SK-N-SH (cell line): ENCODE measurements at regions not wholly inside any gene's neighbourhood (a gene's known extent, or its start where the extent isn't known, plus 50 kb on each side); places are given as distances from the start of the nearest gene placed in this dataset.

Experiments used
- CTCF ChIA-PET: fragments of 300-600, 350-600 bp; formaldehyde crosslinking; extraction: SDS; loops from one replicate; lab custom pipeline; 2021; lab: Yijun Ruan, JAX
- POLR2A ChIA-PET: fragments of 350-600 bp; sonication (Branson Sonifier 250); formaldehyde crosslinking; extraction: SDS; loops from one replicate; lab custom pipeline; 2020; ENCODE audit warnings: antibody characterized with exemption, inconsistent platforms; lab: Yijun Ruan, JAX
- DNase-seq: peaks from one replicate; pipeline ENCODE4 v3.0.0; 2012
- H2AFZ ChIP-seq: fragments of 200-600 bp; sonication (generic); 2 replicates; pipeline ENCODE4 v1.8.1; 2016; ENCODE audit warnings: antibody characterized with exemption, mild to moderate bottlenecking, low read depth
- H3F3A ChIP-seq: fragments of 200-600 bp; sonication (generic); replicated peaks from 2 replicates; pipeline ENCODE3; 2016; ENCODE audit warnings: antibody characterized with exemption, mild to moderate bottlenecking; ENCODE audit not compliant: insufficient read depth
- H3K27ac ChIP-seq, 2 experiments: fragments of 200-500 bp in 1 of 2; fragments of 200-600 bp in 1 of 2; sonication (Bioruptor generic) in 1 of 2; sonication (generic), shearing (Covaris generic) in 1 of 2; 2 replicates each; pipeline versions ENCODE4 v1.5.1 to v1.6.1; 2014 to 2016; ENCODE audit warnings: low read depth in 2 of 2, inconsistent platforms in 1 of 2, low read length in 1 of 2, mild to moderate bottlenecking in 1 of 2, mixed read lengths in 1 of 2
- H3K27me3 ChIP-seq: fragments of 200-600 bp; sonication (generic), shearing (Covaris generic); 2 replicates; pipeline ENCODE4 v1.6.1; 2016; ENCODE audit warnings: mixed run types; ENCODE audit not compliant: insufficient read depth
- H3K36me3 ChIP-seq, 2 experiments: fragments of 200-500 bp in 1 of 2; fragments of 200-600 bp in 1 of 2; sonication (Bioruptor generic) in 1 of 2; sonication (generic) in 1 of 2; replicated peaks in 1 of 2; 2 replicates each; pipeline versions ENCODE3 to v1.5.1; 2014 to 2016; ENCODE audit warnings: low read length in 1 of 2, mild to moderate bottlenecking in 1 of 2; ENCODE audit not compliant: insufficient read depth in 2 of 2, control insufficient read depth in 1 of 2
- H3K4me1 ChIP-seq, 2 experiments: fragments of 200-500 bp in 1 of 2; fragments of 200-600 bp in 1 of 2; sonication (Bioruptor generic) in 1 of 2; sonication (generic), shearing (Covaris generic) in 1 of 2; 2 replicates each; pipeline versions ENCODE4 v1.5.1 to v1.6.1; 2014 to 2016; ENCODE audit warnings: low read depth in 1 of 2, low read length in 1 of 2, mixed run types in 1 of 2; ENCODE audit not compliant: insufficient read depth in 2 of 2, control insufficient read depth in 1 of 2
- H3K4me2 ChIP-seq: fragments of 200-600 bp; sonication (generic), shearing (Covaris generic); 2 replicates; pipeline ENCODE4 v1.6.1; 2017; ENCODE audit warnings: mixed run types
- H3K4me3 ChIP-seq, 2 experiments: fragments of 200-500 bp in 1 of 2; fragments of 200-600 bp in 1 of 2; sonication (Bioruptor generic) in 1 of 2; sonication (generic), shearing (Covaris generic) in 1 of 2; 2 replicates each; pipeline versions ENCODE4 v1.5.1 to v1.8.1; 2014 to 2016; ENCODE audit warnings: low read depth in 2 of 2, inconsistent platforms in 1 of 2, low read length in 1 of 2, mild to moderate bottlenecking in 1 of 2, mixed read lengths in 1 of 2, moderate library complexity in 1 of 2
- H3K79me2 ChIP-seq: fragments of 200-600 bp; sonication (generic); 2 replicates; pipeline ENCODE4 v1.8.1; 2017; ENCODE audit warnings: mild to moderate bottlenecking; ENCODE audit not compliant: insufficient read depth
- H3K9ac ChIP-seq: fragments of 200-600 bp; sonication (generic); 2 replicates; pipeline ENCODE4 v1.6.1; 2017; ENCODE audit warnings: mixed run types
- H3K9me2 ChIP-seq: fragments of 200-600 bp; sonication (generic); 2 replicates; pipeline ENCODE4 v1.6.1; 2017; ENCODE audit warnings: mixed run types
- H3K9me3 ChIP-seq: fragments of 200-600 bp; sonication (generic); 2 replicates; pipeline ENCODE4 v1.6.1; 2017; ENCODE audit warnings: mixed run types, mild to moderate bottlenecking, moderate library complexity
- H4K20me1 ChIP-seq: fragments of 200-600 bp; sonication (generic); 2 replicates; pipeline ENCODE4 v1.6.1; 2017; ENCODE audit warnings: mild to moderate bottlenecking, mixed run types; ENCODE audit not compliant: insufficient read depth
- CHD2 ChIP-seq: fragments of 150-350 bp; IDR thresholded peaks from 2 replicates; pipeline ENCODE4 v1.6.1; 2018; ENCODE audit warnings: low read length; ENCODE audit not compliant: partially characterized antibody
- EZH2phosphoT487 ChIP-seq: fragments of 200-600 bp; sonication (generic); IDR thresholded peaks from 2 replicates; pipeline ENCODE4 v1.6.1; 2017; ENCODE audit warnings: low read depth, mixed run types, mild to moderate bottlenecking, antibody characterized with exemption, moderate library complexity, borderline replicate concordance
- FOXJ3 ChIP-seq: sonication (generic); formaldehyde crosslinking; IDR thresholded peaks from 2 replicates; pipeline ENCODE4 v1.5.1; 2020; ENCODE audit warnings: mild to moderate bottlenecking, missing genetic modification reagents
- GATA2 ChIP-seq: sonication (generic); formaldehyde crosslinking; IDR thresholded peaks from 2 replicates; pipeline ENCODE4 v1.5.0; 2020; ENCODE audit warnings: mild to moderate bottlenecking, missing genetic modification reagents
- JUND ChIP-seq: IDR thresholded peaks from 2 replicates; pipeline ENCODE4 v1.4.0; 2012
- MAX ChIP-seq: IDR thresholded peaks from 2 replicates; pipeline ENCODE4 v1.4.0; 2012; ENCODE audit warnings: low read depth
- NFIC ChIP-seq: IDR thresholded peaks from 2 replicates; pipeline ENCODE4 v1.4.0; 2012; ENCODE audit warnings: borderline replicate concordance
- NRF1 ChIP-seq: IDR thresholded peaks from 2 replicates; pipeline ENCODE4 v1.6.1; 2012; ENCODE audit warnings: low read depth, mild to moderate bottlenecking, low read length
- POLR2AphosphoS5 ChIP-seq: IDR thresholded peaks from 2 replicates; pipeline ENCODE4 v1.6.1; 2012; ENCODE audit warnings: low read depth, low read length
- RCOR1 ChIP-seq: fragments of 150-350 bp; IDR thresholded peaks from 2 replicates; pipeline ENCODE4 v1.6.1; 2017; ENCODE audit warnings: antibody characterized with exemption, low read length
- REST ChIP-seq: IDR thresholded peaks from 2 replicates; pipeline ENCODE4 v1.6.1; 2012; ENCODE audit warnings: mild to moderate bottlenecking, low read depth, low read length, moderate library complexity
- RFX5 ChIP-seq: IDR thresholded peaks from 2 replicates; pipeline ENCODE4 v1.6.1; 2012; ENCODE audit warnings: mild to moderate bottlenecking, improper control_type of control experiment, low read length
- RXRA ChIP-seq: IDR thresholded peaks from 2 replicates; pipeline ENCODE4 v1.4.0; 2012; ENCODE audit warnings: low read depth, mild to moderate bottlenecking, borderline replicate concordance
- TAF1 ChIP-seq: IDR thresholded peaks from 2 replicates; pipeline ENCODE4 v1.6.1; 2012; ENCODE audit warnings: low read depth, mild to moderate bottlenecking, low read length, moderate library complexity, borderline replicate concordance
- TCF12 ChIP-seq: IDR thresholded peaks from 2 replicates; pipeline ENCODE4 v1.4.0; 2012
- TEAD4 ChIP-seq: IDR thresholded peaks from 2 replicates; pipeline ENCODE4 v1.4.0; 2012; ENCODE audit warnings: mild to moderate bottlenecking, borderline replicate concordance; ENCODE audit not compliant: insufficient read depth
- USF1 ChIP-seq: IDR thresholded peaks from 2 replicates; pipeline ENCODE4 v1.4.0; 2012; ENCODE audit warnings: low read depth, borderline replicate concordance
- USF2 ChIP-seq: fragments of 150-350 bp; IDR thresholded peaks from 2 replicates; pipeline ENCODE4 v1.6.1; 2017; ENCODE audit warnings: antibody characterized with exemption, low read length, low read depth, borderline replicate concordance
- YY1 ChIP-seq: IDR thresholded peaks from 2 replicates; pipeline ENCODE4 v1.4.0; 2012; ENCODE audit warnings: low read depth, mild to moderate bottlenecking
- WGBS: methylation state at CpG from one replicate; pipeline ENCODE4 v1.1.6; 2017; ENCODE audit warnings: low lambda C conversion rate; 5-methylcytosine and 5-hydroxymethylcytosine counted together

- Histone ChIP-seq H3K9me2 (no peaks in the 10 kb centered on the region), H2AFZ (no peak overlapping the region), H3K4me1 (no peaks in the 10 kb centered on the region), H4K20me1 (no peaks in the 10 kb centered on the region), H3K27me3 (no peaks in the 10 kb centered on the region), H3K9me3 (no peaks in the 10 kb centered on the region), H3K36me3 (no peaks in the 10 kb centered on the region), H3K4me3 (no peak overlapping the region), H3K79me2 (no peaks in the 10 kb centered on the region), H3K27ac (peak overlapping the region in 1 of 2 experiments; percentile 20; a peak in 1 of 4 replicates), H3K9ac (no peak overlapping the region), H3F3A (no peaks in the 10 kb centered on the region), H3K4me2 (no peak overlapping the region)
- POLR2A ChIA-PET: no interaction called here
- DNase-seq: no peak
- CTCF ChIA-PET: no interaction called here
- TF ChIP-seq JUND (no peak), USF2 (no peak), TCF12 (no peak), NFIC (no peak), YY1 (no peak), CHD2 (no peak), USF1 (no peak), GATA2 (CRISPR knock-in tag) (no peak), TAF1 (no peak), RCOR1 (no peak), RXRA (no peak), REST (no peak), EZH2phosphoT487 (no peak), RFX5 (no peak), FOXJ3 (CRISPR knock-in tag) (no peak), NRF1 (no peak), MAX (no peak), POLR2AphosphoS5 (no peak), TEAD4 (no peak)
- WGBS: 25% methylated on average over 2 of the region's 2 CpGs
Measured at GRCh38 chr3:165464736-165465135, 268.6 kb upstream of the SLITRK3 start.
